GM12891 (cell line): ENCODE measurements at regions not wholly inside any gene's neighbourhood (a gene's known extent, or its start where the extent isn't known, plus 50 kb on each side); places are given as distances from the start of the nearest gene placed in this dataset.
"Not testable (repeated sequence)": the region's sequence is repeated elsewhere in the genome, so short reads cannot be mapped to it uniquely, and the experiment has no call there.

Source experiments
- DNase-seq: peaks from one replicate; pipeline ENCODE4 v3.0.0; 2011; ENCODE audit warnings: low spot score; ENCODE audit not compliant: insufficient read length
- FAIRE-seq: peaks from 2 replicates; lab custom pipeline; 2011; peaks lifted over from hg19 to GRCh38; lab: Jason Lieb, UNC
- PAX5 ChIP-seq: IDR thresholded peaks from 2 replicates; pipeline ENCODE4 v1.6.1; 2011; ENCODE audit warnings: low read length, moderate library complexity, mild to moderate bottlenecking; ENCODE audit not compliant: insufficient read depth, severe bottlenecking
- POLR2A ChIP-seq: IDR thresholded peaks from 2 replicates; pipeline ENCODE4 v1.6.1; 2011; ENCODE audit warnings: low read depth, low read length, control low read depth
- POLR2AphosphoS5 ChIP-seq: IDR thresholded peaks from 2 replicates; pipeline ENCODE4 v1.6.1; 2011; ENCODE audit warnings: low read depth, low read length, control low read depth
- POU2F2 ChIP-seq: IDR thresholded peaks from 2 replicates; pipeline ENCODE4 v1.6.1; 2011; ENCODE audit warnings: low read depth, mild to moderate bottlenecking, control low read depth, low read length, moderate library complexity
- SPI1 ChIP-seq: IDR thresholded peaks from 2 replicates; pipeline ENCODE4 v1.6.1; 2011; ENCODE audit warnings: low read depth, low read length, control low read depth
- TAF1 ChIP-seq: IDR thresholded peaks from 2 replicates; pipeline ENCODE4 v1.6.1; 2011; ENCODE audit warnings: low read depth, low read length, control low read depth

DNA sequence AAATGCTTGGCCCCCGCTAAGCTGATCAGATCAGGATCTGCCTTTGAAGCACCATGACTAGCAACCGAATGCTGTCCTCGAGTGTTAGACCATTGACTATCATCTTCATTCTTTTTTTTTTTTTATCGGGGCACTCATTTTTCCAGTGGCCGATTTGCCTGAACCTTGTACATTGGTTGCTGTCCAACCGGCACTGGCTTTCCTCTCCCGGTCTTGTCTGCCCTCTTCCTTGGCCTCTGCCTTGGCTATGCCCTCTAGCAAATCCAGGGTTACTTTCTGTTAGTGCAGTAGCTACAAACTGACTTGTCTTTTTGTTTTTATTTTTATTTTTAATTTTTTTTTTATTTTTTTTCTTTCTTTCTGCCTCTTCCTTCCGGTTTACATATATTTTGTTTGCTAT, 102.3 kb downstream of the ALG10 start:
- FAIRE-seq = no peak
- TF ChIP-seq SPI1 (no peak), POU2F2 (no peak), PAX5 (no peak), POLR2AphosphoS5 (no peak), POLR2A (no peak), TAF1 (no peak)
- DNase-seq = no peak

DNA sequence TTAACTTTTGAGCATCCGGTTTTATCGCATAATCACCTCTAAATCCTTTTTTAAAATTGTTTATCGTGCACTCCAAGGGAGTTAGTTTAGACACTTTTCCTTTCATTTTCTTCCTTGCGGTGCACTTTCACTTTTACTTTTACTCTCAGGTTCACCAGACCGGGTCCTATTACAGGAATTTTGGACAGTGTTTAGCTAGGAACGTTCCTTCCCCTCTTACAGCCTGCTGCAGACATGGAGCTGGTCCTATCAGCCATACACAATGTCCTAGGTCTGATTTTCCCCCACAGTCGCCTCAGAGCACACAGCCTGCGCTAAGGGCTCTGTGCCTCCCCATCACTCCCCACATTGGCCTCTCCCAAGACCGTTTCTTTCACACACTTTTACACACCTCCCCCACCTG, 103.9 kb downstream of the ALG10 start:
- no peak for TF ChIP-seq POU2F2
- no peak for TF ChIP-seq SPI1
- no peak for TF ChIP-seq TAF1
- TF ChIP-seq POLR2A = no peak
- no peak for TF ChIP-seq POLR2AphosphoS5
- TF ChIP-seq PAX5 = no peak
- FAIRE-seq = no peak
- DNase-seq = no peak

DNA sequence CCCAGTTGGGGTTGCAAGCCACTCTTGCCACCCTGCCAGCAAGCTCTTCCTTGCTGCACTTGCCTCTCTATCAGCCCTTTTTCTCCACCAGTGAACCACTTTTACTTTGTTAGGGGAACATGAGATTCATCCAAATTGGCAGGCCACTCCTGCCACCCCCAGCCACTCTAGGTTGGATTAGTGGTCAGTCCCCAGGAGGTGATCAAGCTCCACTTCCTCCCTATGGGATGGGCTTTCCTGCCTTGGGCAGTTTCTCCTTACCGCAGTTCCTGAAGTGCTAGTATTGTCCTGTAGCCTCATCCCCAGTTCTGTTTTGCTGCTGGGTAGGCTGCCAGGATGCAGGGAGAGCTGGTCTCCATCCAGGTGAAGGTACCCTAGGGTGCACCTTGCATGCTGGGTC, 104.5 kb downstream of the ALG10 start:
- TF ChIP-seq POLR2AphosphoS5 (no peak), TAF1 (no peak), POU2F2 (no peak), POLR2A (no peak), SPI1 (no peak), PAX5 (no peak)
- FAIRE-seq (no peak), DNase-seq (no peak)

DNA sequence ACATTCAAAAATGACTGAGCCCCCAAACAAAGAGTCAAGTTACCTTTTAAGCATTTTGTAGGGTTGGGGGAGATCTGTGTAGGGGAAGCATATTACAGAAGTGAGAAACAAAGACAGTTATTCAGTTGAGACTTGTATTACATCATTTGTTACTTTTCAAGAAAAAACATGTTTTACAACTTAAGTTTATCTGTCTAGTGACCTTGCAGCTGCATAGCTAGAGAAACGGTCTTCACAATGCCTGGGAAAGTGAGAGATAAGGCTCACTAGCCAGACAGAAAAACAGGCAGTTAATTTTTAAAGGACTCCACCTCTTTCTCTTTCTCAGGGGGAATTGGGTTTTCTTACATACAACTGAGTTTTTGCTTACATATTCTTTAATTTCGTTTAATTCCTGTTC, 105.1 kb downstream of the ALG10 start:
- DNase-seq, FAIRE-seq: not testable (repeated sequence)

DNA sequence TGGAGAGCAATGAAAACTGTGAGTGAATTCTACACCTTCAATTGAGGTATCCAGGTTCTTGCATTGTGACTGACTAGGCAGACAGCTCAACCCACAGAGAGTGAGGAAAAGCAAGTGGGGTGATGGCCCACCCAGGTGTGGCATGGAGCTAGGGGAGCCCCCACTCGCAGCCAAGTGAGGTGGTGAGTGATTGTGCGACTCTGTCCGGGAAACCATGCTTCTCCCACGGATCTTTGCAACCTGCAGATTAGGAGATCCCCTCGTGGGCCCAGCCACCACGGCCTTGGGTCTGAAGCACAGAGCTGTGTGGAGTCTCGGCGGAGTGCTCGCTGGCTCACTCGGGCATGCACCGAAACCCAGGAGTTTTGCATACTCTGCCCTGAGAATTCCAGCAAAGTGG, 120.1 kb downstream of the ALG10 start:
- TF ChIP-seq POLR2A (no peak), POU2F2 (no peak)
- no peak for FAIRE-seq
- no peak for DNase-seq

DNA sequence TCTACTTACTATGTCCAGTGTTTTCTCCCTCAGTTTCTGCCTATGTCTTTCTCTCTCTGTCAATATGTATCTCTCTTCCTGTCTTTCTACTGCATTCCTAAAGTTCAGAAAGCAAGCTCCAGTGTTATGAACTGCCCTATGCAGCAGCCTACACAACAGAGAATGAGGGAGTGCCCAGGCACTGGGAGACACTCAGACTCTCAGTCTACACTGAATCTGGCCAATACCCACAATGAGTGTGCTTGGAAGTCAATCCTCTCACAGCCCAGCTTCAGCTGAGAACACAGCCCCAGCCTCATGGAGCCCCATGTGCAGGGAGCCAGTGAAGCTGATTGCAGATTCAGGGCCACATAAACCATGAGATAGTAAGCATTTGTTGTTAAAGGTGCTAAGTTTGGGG, 128.7 kb downstream of the ALG10 start:
- FAIRE-seq (no peak), DNase-seq (no peak)
- TF ChIP-seq POLR2A = no peak
- no peak for TF ChIP-seq TAF1
- TF ChIP-seq POU2F2 = no peak
- TF ChIP-seq POLR2AphosphoS5 = no peak
- TF ChIP-seq SPI1 = no peak
- TF ChIP-seq PAX5 = no peak

DNA sequence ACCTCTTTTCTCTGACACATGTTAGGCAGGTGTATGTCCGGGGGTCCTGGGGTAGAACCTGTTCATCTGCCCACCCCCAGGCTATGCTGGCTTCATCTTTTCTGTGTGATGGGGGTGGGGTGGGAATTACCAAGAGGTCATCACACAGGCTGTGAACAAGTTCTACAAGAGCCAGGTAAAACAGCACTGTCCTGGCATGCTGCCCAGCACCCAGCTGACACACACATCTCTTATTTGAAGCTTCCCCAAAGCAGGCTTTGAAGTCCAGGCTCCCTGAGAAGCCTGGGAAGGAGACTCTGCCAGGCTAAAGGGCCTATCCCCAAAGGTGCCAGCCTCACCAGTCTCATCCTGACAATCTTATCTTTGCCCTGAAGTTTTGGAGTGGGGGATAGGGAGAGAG, 141.1 kb downstream of the ALG10 start:
- no peak for DNase-seq
- no peak for FAIRE-seq
- TF ChIP-seq PAX5 (no peak), POU2F2 (no peak), TAF1 (no peak), POLR2AphosphoS5 (no peak), POLR2A (no peak), SPI1 (no peak)

DNA sequence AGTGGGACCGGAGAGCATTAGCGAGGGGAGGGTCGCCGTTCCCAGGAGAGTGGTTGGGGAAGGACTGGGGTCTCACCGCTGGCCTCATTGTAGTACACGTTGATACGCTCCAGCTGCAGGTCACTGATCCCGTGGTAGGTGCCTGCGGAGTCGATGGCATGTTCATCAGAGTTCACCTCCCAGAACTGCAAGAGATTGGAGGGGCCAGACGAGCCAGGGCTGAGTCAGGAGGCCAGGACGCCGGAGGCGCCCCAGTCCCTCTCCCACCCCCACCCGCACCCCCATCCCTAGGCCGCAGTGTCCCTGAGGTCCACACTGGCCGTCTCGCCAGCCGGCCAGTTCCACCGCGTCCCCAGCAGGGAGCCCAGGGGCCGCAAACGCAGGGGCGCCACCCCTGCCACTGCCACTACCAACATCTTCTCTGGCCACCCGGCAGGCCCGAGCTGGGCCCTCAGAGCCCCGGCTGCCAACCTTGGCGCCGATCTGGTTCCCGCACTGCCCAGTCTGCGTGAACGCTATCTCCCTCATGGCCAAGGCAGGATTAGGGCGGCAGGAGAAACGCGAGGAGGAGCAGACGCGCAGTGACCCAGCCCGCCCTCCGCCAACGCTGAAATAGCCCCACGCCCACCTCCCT, 144.2 kb downstream of the ALG10 start:
- DNase-seq (no peak), FAIRE-seq (no peak)
- TF ChIP-seq TAF1 (no peak), POU2F2 (no peak), PAX5 (no peak), POLR2A (no peak), POLR2AphosphoS5 (no peak), SPI1 (no peak)

DNA sequence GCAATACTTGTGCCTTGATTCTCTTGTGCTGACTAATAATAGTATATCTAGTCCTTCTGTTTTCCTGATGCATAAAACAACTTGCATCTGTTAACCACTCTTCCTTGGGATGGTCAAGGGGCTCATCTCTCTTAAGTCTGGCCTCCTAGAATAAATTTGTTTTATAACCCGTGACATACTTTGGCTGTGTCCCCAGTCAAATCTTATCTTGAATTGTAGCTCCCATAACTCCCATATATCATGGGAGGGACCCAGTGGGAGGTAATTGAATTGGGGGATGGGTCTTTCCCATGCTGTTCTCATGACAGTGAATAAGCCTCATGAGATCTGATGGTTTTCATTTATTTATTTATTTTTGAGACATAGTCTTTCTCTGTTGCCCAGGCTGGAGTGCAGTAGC, 146.2 kb downstream of the ALG10 start:
- FAIRE-seq, DNase-seq: not testable (repeated sequence)

DNA sequence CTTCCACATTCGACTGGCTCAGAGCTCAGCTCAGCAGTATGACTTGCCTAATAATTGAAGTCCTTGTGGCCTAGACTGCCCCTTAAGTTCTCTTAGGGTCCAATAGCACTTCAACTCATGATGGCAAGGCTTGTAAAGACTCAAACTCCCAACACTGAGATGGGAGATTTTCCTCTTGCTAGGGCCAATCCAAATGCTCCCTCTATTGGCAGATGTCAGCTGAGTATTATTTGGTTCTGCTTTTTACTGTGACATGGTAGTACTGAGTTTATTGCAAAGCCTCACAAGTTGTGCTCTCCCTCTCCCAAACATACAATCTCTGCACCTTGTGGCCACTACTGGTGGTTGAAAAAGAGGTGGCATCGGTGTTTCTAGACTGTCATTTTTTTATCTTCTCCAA, 164.2 kb downstream of the ALG10 start:
- FAIRE-seq (no peak), DNase-seq (no peak)
- TF ChIP-seq SPI1 (no peak), POLR2A (no peak), POLR2AphosphoS5 (no peak), POU2F2 (no peak), TAF1 (no peak), PAX5 (no peak)

DNA sequence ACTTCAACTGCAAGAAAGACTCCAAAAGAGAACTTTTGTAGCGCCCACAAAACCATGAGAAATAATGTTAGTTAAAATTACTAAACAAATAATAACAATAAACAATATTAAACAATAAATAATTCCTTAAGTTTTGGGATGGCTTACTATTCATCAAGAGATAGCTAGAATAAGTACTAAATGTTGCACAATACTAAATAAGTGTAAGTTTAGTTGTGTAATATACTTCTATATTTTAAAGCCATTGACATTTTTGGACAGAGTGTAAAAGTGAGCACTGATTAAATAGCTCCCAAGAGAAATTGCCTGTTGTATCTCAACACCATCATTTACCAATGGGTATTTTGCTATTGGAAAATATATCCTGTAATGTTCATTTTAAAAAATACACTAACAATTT, 166.7 kb downstream of the ALG10 start:
- DNase-seq = no peak
- no peak for TF ChIP-seq PAX5
- no peak for TF ChIP-seq SPI1
- TF ChIP-seq POU2F2 = no peak
- TF ChIP-seq TAF1 = no peak
- TF ChIP-seq POLR2AphosphoS5 = no peak
- TF ChIP-seq POLR2A = no peak
- FAIRE-seq = no peak

DNA sequence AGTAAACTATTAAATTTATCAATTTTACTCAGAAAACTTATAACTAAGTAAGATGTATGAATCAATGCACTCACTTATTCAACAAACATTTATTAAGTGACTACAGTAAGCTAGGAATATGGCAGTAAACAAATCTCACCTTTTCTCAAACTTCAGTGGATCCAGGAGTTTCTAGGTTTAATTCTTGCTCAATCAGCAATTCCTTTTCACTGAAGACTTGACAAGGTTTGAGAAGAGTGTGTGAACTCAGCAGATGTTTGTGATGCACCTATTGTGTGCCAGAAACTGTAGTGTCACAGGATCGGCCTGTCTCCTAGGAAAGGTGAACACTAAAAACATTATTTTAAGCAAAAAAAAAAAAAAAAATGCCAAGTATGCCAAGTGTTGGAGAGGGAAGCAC, 167.8 kb downstream of the ALG10 start:
- FAIRE-seq (no peak), DNase-seq (no peak)
- TF ChIP-seq PAX5 (no peak), POLR2A (no peak), POU2F2 (no peak), POLR2AphosphoS5 (no peak), TAF1 (no peak), SPI1 (no peak)
